Thyroid gland (tissue), 4 donors: ENCODE measurements at regions not wholly inside any gene's neighbourhood (a gene's known extent, or its start where the extent isn't known, plus 50 kb on each side); places are given as distances from the start of the nearest gene placed in this dataset.

Experiments
- POLR2A ChIP-seq, 2 donors: fragments of 450-650 bp; IDR thresholded peaks; one replicate each; pipeline ENCODE4 v1.6.1; 2017; ENCODE audit warnings: antibody characterized with exemption in 2 of 2, mild to moderate bottlenecking in 2 of 2, moderate library complexity in 1 of 2
- TF ChIP-seq, protein P1 (sequence below), 6 experiments: fragments of 200-600 bp in 3 of 6; fragments of 450-650 bp in 3 of 6; sonication (generic) in 3 of 6; IDR thresholded peaks; one replicate each; pipeline ENCODE4 v1.5.1; 2016 to 2019; ENCODE audit warnings: antibody characterized with exemption in 6 of 6, mild to moderate bottlenecking in 2 of 6, inconsistent platforms in 1 of 6, moderate library complexity in 1 of 6

DNA sequence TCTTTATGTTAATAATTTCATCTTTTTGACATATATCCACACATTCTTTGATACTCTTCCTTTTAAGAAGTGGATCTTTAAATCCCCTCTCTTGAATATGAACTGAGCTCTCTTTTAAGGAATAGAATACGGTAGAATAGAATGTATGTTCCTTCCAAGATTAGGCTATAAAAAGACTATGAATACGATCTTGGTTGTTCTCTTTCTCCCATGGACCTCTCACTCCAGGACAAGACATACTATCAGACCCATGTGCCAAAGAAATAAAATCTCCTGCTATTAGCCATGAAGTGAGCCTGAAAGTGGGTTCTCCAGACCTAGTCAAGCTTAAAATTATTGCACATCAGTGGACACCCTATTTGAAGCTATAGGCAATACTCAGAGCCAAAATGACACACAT is 392.2 kb upstream of the ANO3 start:
- TF ChIP-seq, protein P1, sequence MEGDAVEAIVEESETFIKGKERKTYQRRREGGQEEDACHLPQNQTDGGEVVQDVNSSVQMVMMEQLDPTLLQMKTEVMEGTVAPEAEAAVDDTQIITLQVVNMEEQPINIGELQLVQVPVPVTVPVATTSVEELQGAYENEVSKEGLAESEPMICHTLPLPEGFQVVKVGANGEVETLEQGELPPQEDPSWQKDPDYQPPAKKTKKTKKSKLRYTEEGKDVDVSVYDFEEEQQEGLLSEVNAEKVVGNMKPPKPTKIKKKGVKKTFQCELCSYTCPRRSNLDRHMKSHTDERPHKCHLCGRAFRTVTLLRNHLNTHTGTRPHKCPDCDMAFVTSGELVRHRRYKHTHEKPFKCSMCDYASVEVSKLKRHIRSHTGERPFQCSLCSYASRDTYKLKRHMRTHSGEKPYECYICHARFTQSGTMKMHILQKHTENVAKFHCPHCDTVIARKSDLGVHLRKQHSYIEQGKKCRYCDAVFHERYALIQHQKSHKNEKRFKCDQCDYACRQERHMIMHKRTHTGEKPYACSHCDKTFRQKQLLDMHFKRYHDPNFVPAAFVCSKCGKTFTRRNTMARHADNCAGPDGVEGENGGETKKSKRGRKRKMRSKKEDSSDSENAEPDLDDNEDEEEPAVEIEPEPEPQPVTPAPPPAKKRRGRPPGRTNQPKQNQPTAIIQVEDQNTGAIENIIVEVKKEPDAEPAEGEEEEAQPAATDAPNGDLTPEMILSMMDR (IDR thresholded peaks at IDR 0.05), result no peak
- no peak for TF ChIP-seq POLR2A (IDR thresholded peaks at IDR 0.05)
